ENCODE measurements at regions not wholly inside any gene's neighbourhood (a gene's known extent, or its start where the extent isn't known, plus 50 kb on each side); places are given as distances from the start of the nearest gene placed in this dataset.

DNA sequence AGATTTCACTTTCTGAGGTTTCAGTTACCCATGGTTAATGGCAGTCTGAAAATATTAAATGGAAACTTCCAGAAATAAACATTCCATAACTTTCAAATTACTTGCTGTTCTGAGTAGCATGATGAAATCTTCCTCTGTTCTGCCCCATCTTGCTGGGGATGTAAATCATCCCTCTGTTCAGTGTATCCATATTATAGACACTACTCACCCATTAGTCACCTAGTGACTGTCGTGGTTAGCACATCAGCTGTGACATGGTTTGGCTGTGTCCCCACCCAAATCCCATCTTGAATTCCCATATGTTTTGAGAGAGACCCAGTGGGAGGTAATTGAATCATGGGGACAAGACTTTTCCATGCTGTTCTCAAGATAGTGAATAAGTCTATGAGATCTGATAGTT lies 125.5 kb upstream of the GIMD1 start:
- POLR2A ChIA-PET, result no interaction called here
- Mint-ChIP-seq H3K4me1 (no peaks in the 10 kb centered on the region), H3K36me3 (no peaks in the 10 kb centered on the region), H3K4me3 (no peak overlapping the region), H3K9me3 (peaks cover 2% of the 10 kb centered on the region), H3K27ac (no peak overlapping the region), H3K27me3 (no peaks in the 10 kb centered on the region)
- DNase-seq (no peak), ATAC-seq (ENCODE audit: low read depth) (no peak)

- Mint-ChIP-seq H3K27me3 (no peaks in the 10 kb centered on the region), H3K4me1 (no peaks in the 10 kb centered on the region), H3K9me3 (peaks cover 2% of the 10 kb centered on the region), H3K4me3 (no peak overlapping the region), H3K36me3 (no peaks in the 10 kb centered on the region), H3K27ac (no peak overlapping the region)
- DNase-seq (no peak), ATAC-seq (ENCODE audit: low read depth) (no peak)
- POLR2A ChIA-PET, result no interaction called here
Measured at GRCh38 chr4:106493086-106493485, 124.5 kb upstream of the GIMD1 start.

DNA sequence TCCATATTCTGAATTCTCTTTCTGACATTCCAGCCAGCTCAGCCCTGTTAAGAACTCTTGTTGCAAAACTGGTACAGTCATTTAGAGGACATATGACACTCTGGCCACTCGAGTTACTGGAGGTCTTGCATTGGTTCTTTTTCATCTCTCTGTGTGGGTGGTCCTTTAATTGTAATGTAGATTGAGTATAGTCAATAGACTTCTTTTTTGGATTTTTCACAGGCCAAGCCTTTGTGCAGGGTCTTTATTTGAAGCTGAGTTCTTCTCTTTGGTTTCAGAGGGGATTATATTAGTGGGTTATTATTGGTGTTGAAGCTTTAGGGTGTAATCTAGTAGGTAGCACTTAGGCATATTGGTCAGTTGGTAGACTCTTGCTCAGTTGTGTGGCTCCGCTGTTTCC lies 118.0 kb upstream of the GIMD1 start:
- POLR2A ChIA-PET, result no interaction called here
- DNase-seq, result no peak
- no peaks in the 10 kb centered on the region for H3K36me3 Mint-ChIP-seq
- H3K27ac Mint-ChIP-seq, result no peak overlapping the region
- H3K27me3 Mint-ChIP-seq, result peaks cover 4% of the 10 kb centered on the region
- ATAC-seq (ENCODE audit: low read depth), result no peak
- no peaks in the 10 kb centered on the region for H3K4me1 Mint-ChIP-seq
- H3K4me3 Mint-ChIP-seq, result no peak overlapping the region
- H3K9me3 Mint-ChIP-seq, result peaks cover 2% of the 10 kb centered on the region

DNA sequence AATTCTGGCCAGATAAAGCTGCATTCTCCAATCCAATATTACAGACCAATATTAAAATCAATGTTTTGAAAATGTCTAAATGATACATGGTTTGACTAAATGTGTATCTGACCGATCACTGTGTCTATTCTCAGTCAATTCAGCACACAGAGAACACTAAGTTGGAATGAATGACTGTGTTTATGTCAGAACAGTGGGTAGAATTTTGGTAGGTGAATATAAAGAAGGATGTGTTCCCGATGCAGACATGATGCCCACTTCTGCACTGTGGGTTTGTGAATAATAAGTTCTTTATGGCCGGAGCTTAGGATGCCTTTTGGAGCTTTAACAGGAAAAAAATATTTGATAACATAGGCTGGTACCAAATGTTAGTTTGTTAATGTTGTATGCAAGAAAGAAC lies 113.2 kb upstream of the GIMD1 start:
- Mint-ChIP-seq H3K4me3 (no peak overlapping the region), H3K9me3 (no peaks in the 10 kb centered on the region), H3K27ac (no peak overlapping the region), H3K4me1 (no peaks in the 10 kb centered on the region), H3K36me3 (no peaks in the 10 kb centered on the region), H3K27me3 (peaks cover 6% of the 10 kb centered on the region)
- DNase-seq, result no peak
- POLR2A ChIA-PET, result no interaction called here
- no peak for ATAC-seq (ENCODE audit: low read depth)

DNA sequence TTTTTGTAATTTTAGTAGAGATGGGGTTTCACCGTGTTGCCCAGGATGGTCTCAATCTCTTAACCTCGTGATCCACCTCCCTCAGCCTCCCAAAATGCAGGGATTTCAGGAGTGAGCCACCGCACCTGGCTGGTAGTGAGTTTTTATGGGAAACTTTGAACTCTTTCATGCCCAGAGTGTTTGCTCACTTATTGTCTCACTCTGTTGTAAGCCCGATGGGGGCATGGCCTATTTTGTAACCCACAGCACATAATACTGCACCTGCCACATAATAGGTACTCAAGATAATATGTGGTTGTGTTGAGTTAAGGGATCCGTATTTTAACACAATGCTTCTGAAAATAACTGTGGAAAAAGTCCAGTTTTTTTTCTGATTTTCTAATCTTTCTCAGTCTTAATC lies 109.6 kb upstream of the GIMD1 start:
- Mint-ChIP-seq H3K4me1 (no peaks in the 10 kb centered on the region), H3K36me3 (no peaks in the 10 kb centered on the region), H3K4me3 (no peak overlapping the region), H3K27ac (no peak overlapping the region), H3K27me3 (peaks cover 3% of the 10 kb centered on the region), H3K9me3 (no peaks in the 10 kb centered on the region)
- DNase-seq (no peak), ATAC-seq (ENCODE audit: low read depth) (no peak)
- POLR2A ChIA-PET, result no interaction called here

DNA sequence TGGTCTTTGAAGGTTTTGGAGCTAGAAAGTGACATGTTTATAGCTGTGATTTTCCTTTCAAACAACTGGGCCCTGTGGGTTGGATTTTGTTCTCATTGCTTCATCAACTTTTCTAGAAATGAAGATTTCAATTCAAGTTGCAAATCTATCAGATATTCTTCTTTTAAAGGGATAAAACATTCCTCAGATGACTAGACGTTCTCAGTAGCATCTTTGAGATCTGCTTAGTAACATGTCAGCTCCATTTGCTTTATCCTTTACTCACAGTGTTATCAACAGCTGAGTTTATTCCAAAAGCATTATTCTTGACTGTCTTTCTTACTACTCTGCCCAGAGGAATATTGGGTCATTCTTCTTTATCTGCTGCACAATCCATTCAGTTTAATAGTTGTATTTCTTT lies 108.2 kb upstream of the GIMD1 start:
- no peak overlapping the region for H3K27ac Mint-ChIP-seq
- ATAC-seq (ENCODE audit: low read depth) (no peak), DNase-seq (no peak)
- no peaks in the 10 kb centered on the region for H3K4me1 Mint-ChIP-seq
- no peaks in the 10 kb centered on the region for H3K9me3 Mint-ChIP-seq
- POLR2A ChIA-PET, result no interaction called here
- no peak overlapping the region for H3K4me3 Mint-ChIP-seq
- no peaks in the 10 kb centered on the region for H3K36me3 Mint-ChIP-seq
- peaks cover 3% of the 10 kb centered on the region for H3K27me3 Mint-ChIP-seq

DNA sequence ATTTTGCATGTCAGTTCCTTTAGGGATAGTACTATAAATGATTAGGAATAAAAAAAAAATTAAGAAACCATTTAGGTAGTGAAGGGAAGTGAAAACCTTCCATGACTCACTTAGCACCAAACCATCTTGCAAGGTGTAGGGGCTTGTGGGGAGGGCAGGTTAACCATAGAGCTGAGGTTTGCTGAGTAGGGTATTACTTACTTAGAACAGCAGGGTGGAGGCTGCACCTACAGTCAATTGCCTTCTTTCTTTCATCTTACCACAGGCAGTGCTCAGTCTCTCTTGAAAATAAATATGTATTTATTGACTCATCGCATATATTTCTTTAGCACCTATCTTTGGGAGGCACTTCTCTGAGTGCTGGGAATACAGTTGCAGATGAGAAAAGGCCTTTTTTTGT lies 104.9 kb upstream of the GIMD1 start:
- no peak for ATAC-seq (ENCODE audit: low read depth)
- Mint-ChIP-seq H3K4me1 (no peaks in the 10 kb centered on the region), H3K27ac (no peak overlapping the region), H3K9me3 (no peaks in the 10 kb centered on the region), H3K27me3 (no peaks in the 10 kb centered on the region), H3K4me3 (no peak overlapping the region), H3K36me3 (no peaks in the 10 kb centered on the region)
- no peak for DNase-seq
- POLR2A ChIA-PET, result no interaction called here

DNA sequence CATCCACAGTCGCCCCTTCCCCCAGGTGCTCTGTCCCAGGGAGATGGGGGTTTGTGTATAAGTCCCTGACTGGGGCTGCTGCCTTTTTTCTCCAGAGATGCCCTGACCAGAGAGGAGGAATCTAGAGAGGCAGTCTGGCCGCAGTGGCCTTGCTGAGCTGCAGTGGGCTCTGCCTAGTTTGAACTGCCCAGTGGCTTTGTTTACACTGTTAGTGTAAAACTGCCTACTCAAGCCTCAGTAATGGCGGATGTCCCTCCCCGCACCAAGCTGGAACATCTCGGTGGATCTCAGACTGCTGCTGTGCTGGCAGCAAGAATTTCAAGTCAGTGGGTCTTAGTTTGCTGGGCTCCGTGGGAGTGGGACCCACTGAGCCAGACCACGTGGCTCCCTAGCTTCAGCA lies 102.6 kb upstream of the GIMD1 start:
- POLR2A ChIA-PET, result no interaction called here
- Mint-ChIP-seq H3K27me3 (no peaks in the 10 kb centered on the region), H3K36me3 (no peaks in the 10 kb centered on the region), H3K27ac (no peak overlapping the region), H3K4me1 (no peaks in the 10 kb centered on the region), H3K9me3 (no peaks in the 10 kb centered on the region), H3K4me3 (no peak overlapping the region)
- ATAC-seq (ENCODE audit: low read depth), result no peak
- DNase-seq, result no peak

DNA sequence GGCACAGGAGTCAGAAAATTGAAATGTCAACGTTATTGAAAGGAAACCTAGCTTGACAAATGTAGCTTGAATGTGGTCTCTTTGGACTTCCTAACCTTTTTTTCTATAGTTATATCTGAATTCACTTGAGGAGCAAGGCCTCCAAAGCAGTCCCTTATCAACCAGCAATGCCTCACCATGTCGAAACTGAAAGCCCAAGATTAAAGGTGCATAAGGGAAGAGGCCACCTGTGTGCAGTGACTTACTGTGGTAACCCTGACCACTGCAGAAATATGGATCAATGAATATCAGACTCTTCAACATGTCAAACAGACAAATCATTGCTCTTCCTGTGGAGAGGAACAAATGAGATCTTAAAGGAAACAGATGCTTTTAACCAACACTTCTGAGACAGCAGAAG lies 95.0 kb upstream of the GIMD1 start:
- Mint-ChIP-seq H3K27ac (no peak overlapping the region), H3K36me3 (no peaks in the 10 kb centered on the region), H3K4me1 (no peaks in the 10 kb centered on the region), H3K4me3 (no peak overlapping the region), H3K9me3 (peaks cover 3% of the 10 kb centered on the region), H3K27me3 (no peaks in the 10 kb centered on the region)
- POLR2A ChIA-PET, result no interaction called here
- no peak for ATAC-seq (ENCODE audit: low read depth)
- DNase-seq, result no peak

DNA sequence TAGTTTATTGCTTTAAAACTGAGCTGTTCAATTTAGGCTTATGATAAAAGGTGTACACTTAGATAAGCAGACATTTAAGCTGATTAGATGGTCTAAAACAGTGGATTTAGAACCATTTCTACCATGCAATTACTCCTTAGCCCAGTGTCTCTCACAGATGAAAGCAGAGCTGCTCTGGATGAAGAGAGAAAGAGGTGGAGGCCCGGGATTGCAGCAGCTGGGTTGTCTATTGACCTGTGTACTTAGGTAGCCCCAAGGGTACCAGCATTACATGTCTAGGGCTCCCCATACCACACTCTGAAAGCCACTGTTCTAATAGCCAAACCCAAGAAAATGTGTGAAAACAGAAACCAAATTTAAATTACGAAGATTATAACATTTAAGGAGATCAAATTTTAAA lies 86.0 kb upstream of the GIMD1 start:
- Mint-ChIP-seq H3K27me3 (peaks cover 3% of the 10 kb centered on the region), H3K9me3 (no peaks in the 10 kb centered on the region), H3K4me3 (no peak overlapping the region), H3K36me3 (no peaks in the 10 kb centered on the region), H3K4me1 (no peaks in the 10 kb centered on the region), H3K27ac (no peak overlapping the region)
- ATAC-seq (ENCODE audit: low read depth) (no peak), DNase-seq (no peak)
- POLR2A ChIA-PET, result no interaction called here

- POLR2A ChIA-PET, result no interaction called here
- Mint-ChIP-seq H3K27me3 (peaks cover 3% of the 10 kb centered on the region), H3K4me3 (no peak overlapping the region)
Measured at GRCh38 chr4:106454021-106454420, 85.4 kb upstream of the GIMD1 start.

DNA sequence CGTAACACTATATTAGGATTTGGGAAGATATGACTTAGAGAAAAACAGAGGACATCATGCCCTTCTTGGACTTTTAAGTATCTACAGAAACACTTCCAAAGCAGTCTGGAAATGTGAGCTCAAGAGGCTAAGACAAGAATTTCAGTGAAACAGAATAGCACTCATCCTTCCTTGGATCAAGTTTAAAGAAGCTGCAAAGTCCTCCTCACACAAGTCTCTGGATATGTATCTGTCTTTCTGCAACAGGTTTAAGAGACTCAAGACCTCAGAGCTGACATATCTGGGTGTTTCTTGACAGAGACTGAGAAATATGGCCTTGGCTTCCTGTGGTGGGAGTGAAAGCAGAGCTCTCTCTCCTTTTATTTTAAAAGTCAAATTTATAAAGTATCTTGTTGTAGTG lies 82.5 kb upstream of the GIMD1 start:
- Mint-ChIP-seq H3K4me1 (no peaks in the 10 kb centered on the region), H3K9me3 (no peaks in the 10 kb centered on the region), H3K4me3 (no peak overlapping the region), H3K36me3 (no peaks in the 10 kb centered on the region), H3K27me3 (no peaks in the 10 kb centered on the region), H3K27ac (no peak overlapping the region)
- POLR2A ChIA-PET, result no interaction called here
- no peak for ATAC-seq (ENCODE audit: low read depth)
- DNase-seq, result no peak

More at GRCh38 chr4:106454021-106454420, 85.4 kb upstream of the GIMD1 start:
- no peak overlapping the region for H3K27ac Mint-ChIP-seq
- no peaks in the 10 kb centered on the region for H3K9me3 Mint-ChIP-seq
- no peaks in the 10 kb centered on the region for H3K4me1 Mint-ChIP-seq
- H3K36me3 Mint-ChIP-seq, result no peaks in the 10 kb centered on the region
- ATAC-seq (ENCODE audit: low read depth), result no peak
- DNase-seq, result no peak

DNA sequence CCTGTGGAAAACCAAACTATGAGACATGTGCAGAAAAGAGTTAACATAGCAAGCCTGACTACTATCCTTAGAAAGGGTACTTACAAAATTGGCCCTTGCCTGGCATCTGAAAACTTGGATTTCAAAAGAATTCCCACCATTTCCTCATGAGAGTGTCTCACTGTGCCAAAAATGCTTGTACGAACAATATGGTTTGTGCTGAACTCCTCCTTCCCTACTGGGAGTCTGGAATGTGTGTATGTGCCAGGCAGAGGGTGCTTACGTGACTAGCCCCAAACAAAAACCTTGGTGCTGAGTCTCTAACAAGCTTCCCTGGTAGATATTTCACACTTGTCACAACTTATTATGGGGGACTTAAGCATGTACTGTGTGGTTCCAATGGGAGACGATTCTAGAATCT lies 81.7 kb upstream of the GIMD1 start:
- no peaks in the 10 kb centered on the region for H3K4me1 Mint-ChIP-seq
- ATAC-seq (ENCODE audit: low read depth), result no peak
- no peak overlapping the region for H3K4me3 Mint-ChIP-seq
- no peak overlapping the region for H3K27ac Mint-ChIP-seq
- H3K27me3 Mint-ChIP-seq, result no peaks in the 10 kb centered on the region
- DNase-seq, result no peak
- peaks cover 2% of the 10 kb centered on the region for H3K9me3 Mint-ChIP-seq
- H3K36me3 Mint-ChIP-seq, result no peaks in the 10 kb centered on the region
- POLR2A ChIA-PET, result no interaction called here

GRCh38 chr4:106444557-106444956 lies 76.0 kb upstream of the GIMD1 start:
- Mint-ChIP-seq H3K4me1 (no peaks in the 10 kb centered on the region), H3K9me3 (peaks cover 2% of the 10 kb centered on the region), H3K27me3 (no peaks in the 10 kb centered on the region), H3K27ac (no peak overlapping the region), H3K36me3 (no peaks in the 10 kb centered on the region), H3K4me3 (no peak overlapping the region)
- DNase-seq (no peak), ATAC-seq (ENCODE audit: low read depth) (no peak)
- POLR2A ChIA-PET, result no interaction called here

GRCh38 chr4:106430797-106431196 lies 62.2 kb upstream of the GIMD1 start:
- H3K4me3 Mint-ChIP-seq, result no peak overlapping the region
- H3K36me3 Mint-ChIP-seq, result no peaks in the 10 kb centered on the region
- no peaks in the 10 kb centered on the region for H3K9me3 Mint-ChIP-seq
- H3K27me3 Mint-ChIP-seq, result peaks cover 2% of the 10 kb centered on the region
- H3K4me1 Mint-ChIP-seq, result no peaks in the 10 kb centered on the region
- POLR2A ChIA-PET, result no interaction called here
- H3K27ac Mint-ChIP-seq, result no peak overlapping the region
- DNase-seq (no peak), ATAC-seq (ENCODE audit: low read depth) (no peak)

Measured in activated naive CD8-positive, alpha-beta T cell treated with anti-CD3 and anti-CD28 coated beads, Interleukin-2, amount 10 ng/mL, durations not matched to agents 7 days and 5 days (primary cell).